ENCODE measurements at regions not wholly inside any gene's neighbourhood (a gene's known extent, or its start where the extent isn't known, plus 50 kb on each side); places are given as distances from the start of the nearest gene placed in this dataset.

DNA sequence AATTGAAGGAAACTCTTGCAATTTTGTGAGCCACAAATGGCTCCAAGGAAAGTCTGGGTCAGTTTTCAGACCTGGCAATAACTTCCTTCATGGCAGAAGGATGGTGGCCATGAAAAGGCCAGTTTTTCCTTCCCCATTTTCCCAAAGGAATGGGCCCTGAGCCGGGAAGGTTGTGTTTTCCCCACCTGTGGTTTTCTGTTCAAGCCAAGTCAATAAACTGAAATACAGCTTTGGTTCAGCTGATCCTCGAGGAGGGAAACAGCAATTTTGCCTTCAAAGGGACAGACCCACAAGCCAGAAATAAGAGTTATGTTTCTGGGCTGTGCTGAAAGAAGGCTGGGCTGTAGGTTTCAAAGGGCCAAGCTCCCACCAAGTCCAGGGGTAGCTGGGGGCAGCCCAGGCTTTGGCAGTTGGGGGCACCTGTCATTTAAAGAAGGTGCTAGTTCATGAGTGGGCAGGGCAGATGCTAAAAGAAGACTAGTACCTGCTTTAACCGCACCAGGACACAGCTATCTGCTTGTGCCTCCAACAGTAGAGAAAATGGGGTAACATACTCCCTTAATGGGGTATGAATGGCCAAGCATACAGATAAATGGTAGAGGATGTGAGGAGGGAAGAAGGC is 97.0 kb downstream of the TTC32 start:
- TF ChIP-seq, protein P1, sequence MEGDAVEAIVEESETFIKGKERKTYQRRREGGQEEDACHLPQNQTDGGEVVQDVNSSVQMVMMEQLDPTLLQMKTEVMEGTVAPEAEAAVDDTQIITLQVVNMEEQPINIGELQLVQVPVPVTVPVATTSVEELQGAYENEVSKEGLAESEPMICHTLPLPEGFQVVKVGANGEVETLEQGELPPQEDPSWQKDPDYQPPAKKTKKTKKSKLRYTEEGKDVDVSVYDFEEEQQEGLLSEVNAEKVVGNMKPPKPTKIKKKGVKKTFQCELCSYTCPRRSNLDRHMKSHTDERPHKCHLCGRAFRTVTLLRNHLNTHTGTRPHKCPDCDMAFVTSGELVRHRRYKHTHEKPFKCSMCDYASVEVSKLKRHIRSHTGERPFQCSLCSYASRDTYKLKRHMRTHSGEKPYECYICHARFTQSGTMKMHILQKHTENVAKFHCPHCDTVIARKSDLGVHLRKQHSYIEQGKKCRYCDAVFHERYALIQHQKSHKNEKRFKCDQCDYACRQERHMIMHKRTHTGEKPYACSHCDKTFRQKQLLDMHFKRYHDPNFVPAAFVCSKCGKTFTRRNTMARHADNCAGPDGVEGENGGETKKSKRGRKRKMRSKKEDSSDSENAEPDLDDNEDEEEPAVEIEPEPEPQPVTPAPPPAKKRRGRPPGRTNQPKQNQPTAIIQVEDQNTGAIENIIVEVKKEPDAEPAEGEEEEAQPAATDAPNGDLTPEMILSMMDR (IDR thresholded peaks at IDR 0.05), result no peak
- no peaks in the 10 kb centered on the region for H3K9me3 ChIP-seq
- intact Hi-C loops (cut with DNase I), result no loop called here
- H3K27me3 ChIP-seq, result no peaks in the 10 kb centered on the region
- 87 to 92% methylated on average over 3 of the region's 3 CpGs for WGBS, 2 donors
- no peak overlapping the region for H3K27ac ChIP-seq
- no peaks in the 10 kb centered on the region for H3K36me3 ChIP-seq
- H3K4me3 ChIP-seq, result no peak overlapping the region
- DNase-seq (no peak), ATAC-seq (no peak)
- peaks cover 12 to 40% (median 22%) of the 10 kb centered on the region in 9 donors for H3K4me1 ChIP-seq

DNA sequence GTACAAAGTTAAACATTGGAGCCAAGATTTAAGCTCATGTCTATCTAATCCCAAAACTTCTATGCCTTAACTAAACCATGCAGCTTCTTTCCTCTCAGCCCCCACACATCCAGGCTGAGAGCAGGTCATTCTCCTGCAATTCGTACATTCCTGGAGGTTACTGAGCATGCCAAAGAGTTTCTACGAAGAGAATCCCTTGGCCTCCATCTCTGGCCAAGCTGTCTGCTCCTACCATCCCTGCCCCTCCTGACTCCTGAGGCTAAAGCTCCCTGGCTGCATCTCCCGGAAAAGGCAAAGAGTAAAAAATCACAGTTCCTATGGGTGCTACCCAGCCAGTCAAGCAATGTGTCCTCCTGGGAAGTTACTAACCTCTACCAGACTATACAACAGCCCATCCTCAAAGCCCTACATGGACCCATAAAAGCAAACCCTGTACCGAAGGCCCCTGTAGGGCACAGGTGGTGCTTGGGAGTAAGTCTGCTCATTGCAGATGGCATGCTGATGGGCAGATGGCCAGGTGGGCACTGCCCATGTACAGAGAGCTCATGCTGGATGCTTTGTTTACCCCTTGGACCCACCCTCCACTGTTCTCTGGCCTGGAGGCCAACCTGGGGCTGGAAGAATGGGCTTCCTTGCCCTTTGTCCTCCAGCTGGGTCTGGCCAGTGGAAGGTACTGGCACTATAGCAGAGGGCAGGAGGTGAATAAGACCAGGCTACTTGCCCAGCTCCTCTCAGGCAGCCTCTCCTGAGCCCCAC is 99.5 kb downstream of the TTC32 start:
- ATAC-seq, result no peak
- TF ChIP-seq, protein P1 (IDR thresholded peaks at IDR 0.05), result no peak
- H3K36me3 ChIP-seq, result no peaks in the 10 kb centered on the region
- intact Hi-C loops (cut with DNase I), result no loop called here
- H3K27me3 ChIP-seq, result no peaks in the 10 kb centered on the region
- no peak overlapping the region for H3K4me3 ChIP-seq
- 80 to 85% methylated on average over 4 of the region's 4 CpGs for WGBS, 2 donors
- peaks cover 12 to 38% (median 22%) of the 10 kb centered on the region in 9 donors for H3K4me1 ChIP-seq
- H3K27ac ChIP-seq, result peak overlapping the region in 5 of 10 donors; percentile 22 to 61 (median 39)
- DNase-seq, result no peak
- H3K9me3 ChIP-seq, result no peaks in the 10 kb centered on the region

DNA sequence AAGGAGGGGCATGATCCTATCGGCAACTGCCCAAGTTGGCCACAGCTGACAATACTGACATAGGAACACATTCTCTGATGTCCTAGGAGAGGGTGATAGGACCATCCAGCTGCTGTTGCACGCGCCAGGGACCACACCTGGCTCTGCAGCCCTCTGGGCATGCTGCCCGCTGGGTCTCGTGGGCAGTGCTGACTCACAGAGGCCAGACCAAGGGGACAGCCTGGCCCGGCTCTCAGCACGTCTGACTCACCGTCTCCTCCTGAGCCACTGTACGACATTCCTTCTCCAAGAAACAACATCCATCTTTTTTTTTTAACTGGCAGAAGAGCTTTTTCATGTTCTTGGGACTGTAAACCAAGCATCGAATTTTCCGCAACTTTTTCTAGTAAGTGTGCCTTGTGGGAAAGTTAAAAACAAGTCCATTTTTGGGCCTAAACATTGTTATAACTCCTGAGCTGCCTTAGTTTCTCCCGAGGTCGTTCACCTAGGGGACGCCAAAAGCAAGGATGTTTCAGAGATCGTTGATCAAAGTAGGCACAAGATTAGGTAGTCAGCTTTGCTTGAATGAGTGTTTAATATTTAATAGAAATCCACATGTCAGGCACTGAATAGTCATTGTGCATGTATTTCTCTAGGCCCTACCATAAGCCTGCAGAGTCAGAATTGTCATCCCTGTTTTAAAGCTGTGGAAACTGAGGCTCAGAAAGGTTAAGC is 100.3 kb downstream of the TTC32 start:
- intact Hi-C loops (cut with DNase I), result no loop called here
- Histone ChIP-seq H3K4me1 (peaks cover 12 to 32% (median 18%) of the 10 kb centered on the region in 9 donors), H3K36me3 (no peaks in the 10 kb centered on the region), H3K27me3 (no peaks in the 10 kb centered on the region), H3K9me3 (no peaks in the 10 kb centered on the region), H3K27ac (peak overlapping the region in 6 of 10 donors; percentile 10 to 61 (median 38)), H3K4me3 (no peak overlapping the region)
- 60 to 68% methylated on average over 15 of the region's 15 CpGs for WGBS, 2 donors
- TF ChIP-seq, protein P1 (IDR thresholded peaks at IDR 0.05), result no peak
- ATAC-seq (peak; percentile 89 to 98 (median 96)), DNase-seq (peak; percentile 81 to 83)

DNA sequence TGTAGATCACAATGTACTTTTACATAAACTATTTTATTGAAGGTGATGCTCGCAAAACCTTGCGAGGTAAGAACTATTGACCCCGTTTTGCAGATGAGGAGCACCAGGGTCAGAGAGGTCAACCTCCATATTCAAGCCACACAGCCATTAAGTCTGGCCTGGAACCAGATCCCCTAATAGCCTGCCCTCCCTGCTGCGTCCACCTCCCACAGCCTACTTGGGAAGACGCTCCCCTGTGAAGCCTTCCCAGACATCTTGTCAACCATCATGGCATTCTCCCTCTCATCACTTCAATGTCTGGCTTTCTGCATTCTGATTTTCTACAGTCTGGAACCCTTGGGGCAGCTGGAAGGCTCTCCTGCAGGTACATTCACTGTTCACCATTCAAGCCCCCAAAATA is 101.0 kb downstream of the TTC32 start:
- no peak for DNase-seq
- TF ChIP-seq, protein P1 (IDR thresholded peaks at IDR 0.05), result no peak
- ATAC-seq, result peak in 2 of 8 donors; percentile 1 to 11
- 92 to 93% methylated on average over 5 of the region's 5 CpGs for WGBS, 2 donors
- Histone ChIP-seq H3K4me3 (no peak overlapping the region), H3K36me3 (no peaks in the 10 kb centered on the region), H3K27ac (peak overlapping the region in 4 of 10 donors; percentile 12 to 61 (median 28)), H3K27me3 (no peaks in the 10 kb centered on the region), H3K4me1 (peaks cover 12 to 26% (median 14%) of the 10 kb centered on the region in 9 donors), H3K9me3 (no peaks in the 10 kb centered on the region)
- intact Hi-C loops (cut with DNase I), result no loop called here
